ENCODE measurements at regions not wholly inside any gene's neighbourhood (a gene's known extent, or its start where the extent isn't known, plus 50 kb on each side); places are given as distances from the start of the nearest gene placed in this dataset.

DNA sequence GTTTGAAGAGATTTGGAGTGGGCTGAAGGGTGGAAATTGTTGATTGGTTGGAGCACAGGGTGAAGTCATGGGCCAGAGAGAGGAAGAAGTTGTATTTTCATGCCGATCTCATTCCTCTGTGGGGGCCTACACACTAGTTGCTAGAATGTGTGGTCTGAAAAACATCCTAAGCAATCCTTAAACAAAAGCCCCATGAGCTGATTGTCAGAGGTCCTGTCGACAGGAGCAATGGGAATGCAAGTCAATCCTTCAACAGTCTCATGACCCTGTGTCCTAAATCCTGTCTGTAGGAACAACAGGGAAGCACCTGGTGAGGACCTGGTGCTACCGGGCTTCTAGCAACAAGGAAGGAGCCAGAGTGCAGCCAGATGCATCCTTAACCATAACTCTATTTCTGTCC, 324.0 kb upstream of the TMEM132C start:
- Histone ChIP-seq H3K4me2 (ENCODE audit: insufficient read depth in 1 of 2, low read depth in 2 of 2, low read length in 2 of 2) (no peak overlapping the region), H3K23ac (ENCODE audit: insufficient read length) (no peak overlapping the region), H2BK5ac (ENCODE audit: low read depth, low read length) (no peak overlapping the region), H4K8ac (ENCODE audit: extremely low read depth, insufficient read depth, low read length) (no peak overlapping the region), H3K23me2 (ENCODE audit: low read depth, low read length) (no peaks in the 10 kb centered on the region), H2BK120ac (replicated peaks; ENCODE audit: low read depth, low read length) (no peak overlapping the region), H2AFZ (ENCODE audit: low read length) (no peak overlapping the region), H3K9ac (replicated peaks in 1 of 4; ENCODE audit: extremely low read depth in 1 of 4, low read depth in 3 of 4, low read length in 3 of 4) (no peak overlapping the region), H3K9me3 (ENCODE audit: insufficient read depth in 2 of 2, low read depth in 1 of 2, low read length in 1 of 2) (no peaks in the 10 kb centered on the region; a peak in 1 of 4 replicates), H3K79me2 (ENCODE audit: control insufficient read depth in 1 of 2, insufficient read depth in 2 of 2, low read length in 2 of 2) (no peaks in the 10 kb centered on the region), H3K27me3 (replicated peaks in 1 of 4; ENCODE audit: control insufficient read depth in 3 of 4, extremely low read depth in 1 of 4, insufficient read depth in 3 of 4, low read length in 3 of 4) (no peaks in the 10 kb centered on the region), H2BK12ac (ENCODE audit: low read depth, low read length) (no peak overlapping the region), H2BK15ac (ENCODE audit: low read length) (no peak overlapping the region), H3K56ac (replicated peaks; ENCODE audit: insufficient read length, low read depth, low read length) (no peak overlapping the region), H3K4me3 (ENCODE audit: extremely low read depth in 1 of 4, insufficient read depth in 2 of 4, low read depth in 3 of 4, low read length in 4 of 4) (no peak overlapping the region), H3K27ac (ENCODE audit: low read depth, low read length) (no peak overlapping the region), H3K14ac (ENCODE audit: insufficient read length) (no peak overlapping the region), H4K20me1 (replicated peaks in 1 of 2; ENCODE audit: control insufficient read depth in 1 of 2, insufficient read depth in 2 of 2, low read length in 2 of 2) (no peaks in the 10 kb centered on the region), H3K79me1 (ENCODE audit: low read depth, low read length) (no peaks in the 10 kb centered on the region), H3K4ac (replicated peaks; ENCODE audit: insufficient read length, low read depth, low read length) (no peak overlapping the region), H3K18ac (ENCODE audit: extremely low read depth, low read length) (no peak overlapping the region), H3K36me3 (ENCODE audit: control insufficient read depth in 2 of 4, insufficient read depth in 4 of 4, low read length in 3 of 4) (no peaks in the 10 kb centered on the region), H4K5ac (ENCODE audit: insufficient read length, low read depth, low read length) (no peak overlapping the region), H2AK5ac (ENCODE audit: low read depth, low read length) (no peak overlapping the region), H4K91ac (replicated peaks; ENCODE audit: insufficient read length, low read length) (no peak overlapping the region), H3K4me1 (replicated peaks in 1 of 4; ENCODE audit: control insufficient read depth in 3 of 4, insufficient read depth in 4 of 4, low read length in 3 of 4) (no peaks in the 10 kb centered on the region), H2BK20ac (ENCODE audit: low read length) (no peak overlapping the region)
- POLR2A ChIA-PET (ENCODE audit: partially characterized antibody), result no interaction called here
- TF ChIP-seq SP2 (IDR thresholded peaks at IDR 0.05; ENCODE audit: low read length), result no peak
- no peak for TF ChIP-seq MAFK (IDR thresholded peaks at IDR 0.05; ENCODE audit: low read depth, low read length)
- no peak for TF ChIP-seq TBP (IDR thresholded peaks at IDR 0.05; ENCODE audit: low read depth, low read length)
- TF ChIP-seq RAD21 (IDR thresholded peaks at IDR 0.05 in 1 of 2, conservative IDR thresholded peaks at IDR 0.05 in 1 of 2; ENCODE audit: low read depth in 2 of 2, low read length in 2 of 2), result no peak
- no peak for TF ChIP-seq SRF (IDR thresholded peaks at IDR 0.05; ENCODE audit: low read depth, low read length)
- no peak for TF ChIP-seq RNF2 (IDR thresholded peaks at IDR 0.05; ENCODE audit: borderline replicate concordance, low read depth, low read length, missing control alignments, poor library complexity, severe bottlenecking)
- TF ChIP-seq JUN (IDR thresholded peaks at IDR 0.05; ENCODE audit: low read depth, low read length), result no peak
- TF ChIP-seq, protein P1, sequence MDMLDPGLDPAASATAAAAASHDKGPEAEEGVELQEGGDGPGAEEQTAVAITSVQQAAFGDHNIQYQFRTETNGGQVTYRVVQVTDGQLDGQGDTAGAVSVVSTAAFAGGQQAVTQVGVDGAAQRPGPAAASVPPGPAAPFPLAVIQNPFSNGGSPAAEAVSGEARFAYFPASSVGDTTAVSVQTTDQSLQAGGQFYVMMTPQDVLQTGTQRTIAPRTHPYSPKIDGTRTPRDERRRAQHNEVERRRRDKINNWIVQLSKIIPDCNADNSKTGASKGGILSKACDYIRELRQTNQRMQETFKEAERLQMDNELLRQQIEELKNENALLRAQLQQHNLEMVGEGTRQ (IDR thresholded peaks at IDR 0.05; ENCODE audit: low read length), result no peak
- no peak for TF ChIP-seq SP1 (IDR thresholded peaks at IDR 0.05; ENCODE audit: low read depth, low read length)
- TF ChIP-seq POLR2AphosphoS5 (IDR thresholded peaks at IDR 0.05; ENCODE audit: low read depth, low read length), result no peak
- no peak for TF ChIP-seq TEAD4 (IDR thresholded peaks at IDR 0.05; ENCODE audit: low read depth, low read length)
- TF ChIP-seq SP4 (IDR thresholded peaks at IDR 0.05; ENCODE audit: low read length), result no peak
- TF ChIP-seq, protein P2, sequence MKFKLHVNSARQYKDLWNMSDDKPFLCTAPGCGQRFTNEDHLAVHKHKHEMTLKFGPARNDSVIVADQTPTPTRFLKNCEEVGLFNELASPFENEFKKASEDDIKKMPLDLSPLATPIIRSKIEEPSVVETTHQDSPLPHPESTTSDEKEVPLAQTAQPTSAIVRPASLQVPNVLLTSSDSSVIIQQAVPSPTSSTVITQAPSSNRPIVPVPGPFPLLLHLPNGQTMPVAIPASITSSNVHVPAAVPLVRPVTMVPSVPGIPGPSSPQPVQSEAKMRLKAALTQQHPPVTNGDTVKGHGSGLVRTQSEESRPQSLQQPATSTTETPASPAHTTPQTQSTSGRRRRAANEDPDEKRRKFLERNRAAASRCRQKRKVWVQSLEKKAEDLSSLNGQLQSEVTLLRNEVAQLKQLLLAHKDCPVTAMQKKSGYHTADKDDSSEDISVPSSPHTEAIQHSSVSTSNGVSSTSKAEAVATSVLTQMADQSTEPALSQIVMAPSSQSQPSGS (IDR thresholded peaks at IDR 0.05; ENCODE audit: low read length), result no peak
- CTCF ChIA-PET (ENCODE audit: partially characterized antibody), result interaction anchor here (0.6 to 1.5 kb wide), 2 partner anchors 17 to 522 kb away, joined by 3 to 4 read pairs; no protein-coding TSS in a partner anchor
- 98% methylated on average over 3 of the region's 3 CpGs; no CpG with 5 or more reads in 1 of the 2 experiments for WGBS, 2 experiments (ENCODE audit: extremely low coverage in 1 of 2, insufficient coverage in 1 of 2, insufficient read length in 1 of 2, insufficient replicate concordance in 2 of 2, low coverage in 1 of 2, low lambda C conversion rate in 2 of 2, missing lambda C conversion rate in 1 of 2)
- FAIRE-seq (no peak), DNase-seq (ENCODE audit: low read depth in 1 of 2, low spot score in 2 of 2) (no peak)
